ENCODE measurements at regions not wholly inside any gene's neighbourhood (a gene's known extent, or its start where the extent isn't known, plus 50 kb on each side); places are given as distances from the start of the nearest gene placed in this dataset.

GRCh38 chr17:79555543-79555942 lies 55.3 kb downstream of the RBFOX3 start:
- TF ChIP-seq CTCF (optimal IDR thresholded peaks at IDR 0.05 in 1 of 3, IDR thresholded peaks at IDR 0.05 in 1 of 3, conservative IDR thresholded peaks at IDR 0.05 in 1 of 3; ENCODE audit: extremely low read depth in 1 of 3, insufficient read depth in 2 of 3, low read length in 3 of 3) (no peak), EZH2 (IDR thresholded peaks at IDR 0.05; ENCODE audit: low read length) (no peak)

All from keratinocyte (primary cell).